Ovary (tissue), 7 donors: ENCODE measurements at regions not wholly inside any gene's neighbourhood (a gene's known extent, or its start where the extent isn't known, plus 50 kb on each side); places are given as distances from the start of the nearest gene placed in this dataset.

Source experiments
- DNase-seq, 5 donors: peaks; one replicate each; pipeline ENCODE4 v3.0.0-alpha.2; 2019 to 2020
- H3K27ac ChIP-seq, 2 donors: fragments of 200-600 bp; one replicate each; pipeline versions ENCODE4 v1.5.1 to v1.8.0; 2019 to 2022
- H3K27me3 ChIP-seq: fragments of 200-600 bp; one replicate; pipeline ENCODE4 v1.8.0; 2022
- H3K36me3 ChIP-seq: fragments of 200-600 bp; sonication (generic); one replicate; pipeline ENCODE4 v1.5.1; 2019
- H3K4me1 ChIP-seq: one replicate; pipeline ENCODE4 v1.8.1; 2013; ENCODE audit warnings: mild to moderate bottlenecking, moderate library complexity; ENCODE audit not compliant: insufficient read depth
- H3K4me3 ChIP-seq: fragments of 200-600 bp; sonication (generic); one replicate; pipeline ENCODE4 v1.5.1; 2017
- H3K9me3 ChIP-seq, 2 donors: fragments of 200-600 bp in 1 of 2; sonication (generic) in 1 of 2; one replicate each; pipeline versions ENCODE4 v1.5.1 to v1.8.1; 2013 to 2019; ENCODE audit warnings: mild to moderate bottlenecking in 1 of 2, moderate library complexity in 1 of 2
- CTCF ChIP-seq, 3 donors: fragments of 450-650 bp in 2 of 3; fragments of 200-600 bp in 1 of 3; IDR thresholded peaks; one replicate each; pipeline versions ENCODE4 v1.5.1 to v1.8.0; 2016 to 2022; ENCODE audit warnings: antibody characterized with exemption in 3 of 3, mild to moderate bottlenecking in 1 of 3
- EP300 ChIP-seq: sonication (generic); formaldehyde crosslinking; IDR thresholded peaks from one replicate; pipeline ENCODE4 v1.6.1; 2017; ENCODE audit warnings: antibody characterized with exemption
- POLR2A ChIP-seq: fragments of 450-650 bp; IDR thresholded peaks from one replicate; pipeline ENCODE4 v1.6.1; 2017; ENCODE audit warnings: antibody characterized with exemption, mild to moderate bottlenecking, moderate library complexity
- WGBS, 3 donors: extraction: QIAGEN DNeasy Blood & Tissue Kit in 1 of 3; methylation state at CpG; one replicate each; pipeline versions ENCODE4 v1.1.5 to v1.1.7; 2013 to 2017; 5-methylcytosine and 5-hydroxymethylcytosine counted together
- intact Hi-C, 4 donors: fragments of 100-400 bp; cut with DNase I; formaldehyde crosslinking; loops; one replicate each; pipeline versions ENCODE4 v1.11.0 to v1.15.1; 2022 to 2023
- donor health status: DM: no; HTN: no; CAD: no; lungs with moderate emphysema.
- donor health status: DM: no; HTN: no; CAD: no.
- donor health status: Bipolar disorder and iron deficiency.
- donor health status: DM: no; HTN: no; CAD: no.
- donor health status: DM: yes; HTN: yes; CAD: no.

- Histone ChIP-seq H3K4me3 (no peak overlapping the region), H3K4me1 (no peaks in the 10 kb centered on the region), H3K27me3 (no peaks in the 10 kb centered on the region), H3K27ac (no peak overlapping the region), H3K36me3 (no peaks in the 10 kb centered on the region), H3K9me3 (no peaks in the 10 kb centered on the region)
- no peak for DNase-seq
- no peak for TF ChIP-seq POLR2A
- TF ChIP-seq EP300: no peak
- no peak for TF ChIP-seq CTCF (IDR thresholded peaks at IDR 0.05)
- 51 to 64% (median 59%) methylated on average over 3 of the region's 3 CpGs for WGBS, 3 donors
- intact Hi-C loops: no loop called here
Observed at GRCh38 chr4:65023883-65024670, 614.8 kb upstream of the TECRL start.

- no peak overlapping the region for H3K4me3 ChIP-seq
- H3K27me3 ChIP-seq: no peaks in the 10 kb centered on the region
- intact Hi-C loops: no loop called here
- H3K9me3 ChIP-seq: no peaks in the 10 kb centered on the region
- TF ChIP-seq EP300: no peak
- no peak for TF ChIP-seq CTCF (IDR thresholded peaks at IDR 0.05)
- DNase-seq: no peak
- no peaks in the 10 kb centered on the region for H3K36me3 ChIP-seq
- 49 to 64% (median 60%) methylated on average over 6 of the region's 6 CpGs for WGBS, 3 donors
- no peak overlapping the region for H3K27ac ChIP-seq
- H3K4me1 ChIP-seq: no peaks in the 10 kb centered on the region
Observed at GRCh38 chr4:65023081-65023480, 613.8 kb upstream of the TECRL start.

- Histone ChIP-seq H3K9me3 (no peaks in the 10 kb centered on the region), H3K36me3 (no peaks in the 10 kb centered on the region), H3K4me1 (no peaks in the 10 kb centered on the region), H3K4me3 (no peak overlapping the region), H3K27ac (no peak overlapping the region), H3K27me3 (no peaks in the 10 kb centered on the region)
- intact Hi-C loops: no loop called here
- no peak for TF ChIP-seq POLR2A
- TF ChIP-seq EP300: no peak
- TF ChIP-seq CTCF (IDR thresholded peaks at IDR 0.05): no peak
- DNase-seq: no peak
Observed at GRCh38 chr4:65021737-65022136, 612.5 kb upstream of the TECRL start.

- Histone ChIP-seq H3K27ac (no peak overlapping the region), H3K27me3 (no peaks in the 10 kb centered on the region), H3K4me3 (no peak overlapping the region), H3K36me3 (no peaks in the 10 kb centered on the region), H3K4me1 (no peaks in the 10 kb centered on the region), H3K9me3 (no peaks in the 10 kb centered on the region)
- WGBS, 3 donors: 88 to 95% (median 92%) methylated on average over 2 of the region's 2 CpGs
- TF ChIP-seq CTCF (IDR thresholded peaks at IDR 0.05) (no peak), POLR2A (no peak), EP300 (no peak)
- DNase-seq: no peak
- intact Hi-C loops: no loop called here
Observed at GRCh38 chr4:65021149-65021548, 611.9 kb upstream of the TECRL start.
